Breast epithelium (tissue), 3 donors: ENCODE measurements at regions not wholly inside any gene's neighbourhood (a gene's known extent, or its start where the extent isn't known, plus 50 kb on each side); places are given as distances from the start of the nearest gene placed in this dataset.

Experiments used
- POLR2A ChIP-seq: fragments of 450-650 bp; IDR thresholded peaks from one replicate; pipeline ENCODE4 v1.6.1; 2016; ENCODE audit warnings: antibody characterized with exemption, mild to moderate bottlenecking, moderate library complexity
- POLR2AphosphoS5 ChIP-seq, 3 donors: sonication (generic); formaldehyde crosslinking; IDR thresholded peaks; one replicate each; pipeline ENCODE4 v1.6.1; 2017; ENCODE audit warnings: antibody characterized with exemption in 3 of 3
- TF ChIP-seq, protein P1 (sequence below), 3 donors: fragments of 450-650 bp; IDR thresholded peaks; one replicate each; pipeline ENCODE4 v1.5.1; 2016 to 2017; ENCODE audit warnings: antibody characterized with exemption in 3 of 3, mild to moderate bottlenecking in 3 of 3, moderate library complexity in 3 of 3

DNA sequence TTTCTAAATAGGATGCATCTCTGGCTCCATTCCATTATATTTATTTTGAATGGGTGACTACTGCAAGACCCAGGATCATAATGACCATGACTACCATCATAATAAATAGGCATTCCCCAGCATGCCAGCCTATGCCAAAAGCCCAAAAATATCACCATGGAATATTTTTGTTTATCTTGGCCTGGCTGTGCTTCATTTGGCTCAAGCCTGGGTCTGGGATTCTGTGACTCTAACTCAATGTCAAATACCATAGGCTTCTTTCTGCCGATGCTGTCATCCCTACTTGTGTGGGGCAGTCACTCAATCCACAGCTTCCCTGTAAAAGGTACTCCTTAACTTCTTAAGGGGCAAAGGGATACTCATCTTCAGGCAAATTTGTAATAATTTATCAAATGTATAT, 66.6 kb downstream of the DIRAS3 start:
- TF ChIP-seq POLR2A, result no peak
- TF ChIP-seq, protein P1, sequence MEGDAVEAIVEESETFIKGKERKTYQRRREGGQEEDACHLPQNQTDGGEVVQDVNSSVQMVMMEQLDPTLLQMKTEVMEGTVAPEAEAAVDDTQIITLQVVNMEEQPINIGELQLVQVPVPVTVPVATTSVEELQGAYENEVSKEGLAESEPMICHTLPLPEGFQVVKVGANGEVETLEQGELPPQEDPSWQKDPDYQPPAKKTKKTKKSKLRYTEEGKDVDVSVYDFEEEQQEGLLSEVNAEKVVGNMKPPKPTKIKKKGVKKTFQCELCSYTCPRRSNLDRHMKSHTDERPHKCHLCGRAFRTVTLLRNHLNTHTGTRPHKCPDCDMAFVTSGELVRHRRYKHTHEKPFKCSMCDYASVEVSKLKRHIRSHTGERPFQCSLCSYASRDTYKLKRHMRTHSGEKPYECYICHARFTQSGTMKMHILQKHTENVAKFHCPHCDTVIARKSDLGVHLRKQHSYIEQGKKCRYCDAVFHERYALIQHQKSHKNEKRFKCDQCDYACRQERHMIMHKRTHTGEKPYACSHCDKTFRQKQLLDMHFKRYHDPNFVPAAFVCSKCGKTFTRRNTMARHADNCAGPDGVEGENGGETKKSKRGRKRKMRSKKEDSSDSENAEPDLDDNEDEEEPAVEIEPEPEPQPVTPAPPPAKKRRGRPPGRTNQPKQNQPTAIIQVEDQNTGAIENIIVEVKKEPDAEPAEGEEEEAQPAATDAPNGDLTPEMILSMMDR (IDR thresholded peaks at IDR 0.05), result no peak
- TF ChIP-seq POLR2AphosphoS5 (IDR thresholded peaks at IDR 0.05), result no peak
